GM13977 (cell line): ENCODE measurements at regions not wholly inside any gene's neighbourhood (a gene's known extent, or its start where the extent isn't known, plus 50 kb on each side); places are given as distances from the start of the nearest gene placed in this dataset.

ENCODE experiments used
- DNase-seq: peaks from one replicate; pipeline ENCODE4 v3.0.0; 2012; ENCODE audit warnings: low spot score
- CTCF ChIP-seq: IDR thresholded peaks from 2 replicates; pipeline ENCODE4 v1.5.1; 2012; ENCODE audit warnings: mild to moderate bottlenecking, control low read depth; ENCODE audit not compliant: insufficient read depth; ENCODE audit errors: extremely low read depth, missing control alignments
- in situ Hi-C: fragments of 300-500 bp; cut with MboI; formaldehyde crosslinking; loops from one replicate; pipeline ENCODE4 v1.12.0; 2022; ENCODE audit warnings: low sequenced_read_pairs, low pct_unique_long_range_greater_than_20kb, mixed read lengths, inconsistent platforms; ENCODE audit not compliant: unreplicated experiment

- TF ChIP-seq CTCF: no peak
- in situ Hi-C loops: no loop called here
- DNase-seq: no peak
Measured at GRCh38 chr6:104301951-104302350, 557.8 kb downstream of the HACE1 start.

GRCh38 chr6:104286641-104287040 lies 573.1 kb downstream of the HACE1 start:
- DNase-seq: no peak
- in situ Hi-C loops: no loop called here
- TF ChIP-seq CTCF: no peak

GRCh38 chr6:104284872-104285271 lies 574.8 kb downstream of the HACE1 start:
- in situ Hi-C loops: no loop called here
- no peak for TF ChIP-seq CTCF
- DNase-seq: no peak

- in situ Hi-C loops: no loop called here
- TF ChIP-seq CTCF: no peak
- no peak for DNase-seq
Measured at GRCh38 chr6:104282581-104282980, 577.1 kb downstream of the HACE1 start.

GRCh38 chr6:104281370-104281769 lies 578.3 kb downstream of the HACE1 start:
- in situ Hi-C loops: no loop called here
- TF ChIP-seq CTCF: peak; percentile 15
- DNase-seq: no peak

GRCh38 chr6:104268389-104268788 lies 591.3 kb downstream of the HACE1 start:
- in situ Hi-C loops: no loop called here
- TF ChIP-seq CTCF: no peak
- no peak for DNase-seq

GRCh38 chr6:104266922-104267321 lies 592.8 kb downstream of the HACE1 start:
- in situ Hi-C loops: no loop called here
- TF ChIP-seq CTCF: no peak
- no peak for DNase-seq
